ENCODE measurements at regions not wholly inside any gene's neighbourhood (a gene's known extent, or its start where the extent isn't known, plus 50 kb on each side); places are given as distances from the start of the nearest gene placed in this dataset.

- TF ChIP-seq U2AF2 (IDR thresholded peaks at IDR 0.05; ENCODE audit: low read depth, low read length) (no peak), BHLHE40 (IDR thresholded peaks at IDR 0.05; ENCODE audit: low read length) (no peak), MEIS1 (CRISPR knock-in tag; IDR thresholded peaks at IDR 0.05; ENCODE audit: borderline replicate concordance) (no peak), ZNF614 (CRISPR knock-in tag; IDR thresholded peaks at IDR 0.05; ENCODE audit: borderline replicate concordance) (no peak), ZNF766 (CRISPR knock-in tag; IDR thresholded peaks at IDR 0.05; ENCODE audit: borderline replicate concordance) (no peak)
- TF ChIP-seq, protein P1, sequence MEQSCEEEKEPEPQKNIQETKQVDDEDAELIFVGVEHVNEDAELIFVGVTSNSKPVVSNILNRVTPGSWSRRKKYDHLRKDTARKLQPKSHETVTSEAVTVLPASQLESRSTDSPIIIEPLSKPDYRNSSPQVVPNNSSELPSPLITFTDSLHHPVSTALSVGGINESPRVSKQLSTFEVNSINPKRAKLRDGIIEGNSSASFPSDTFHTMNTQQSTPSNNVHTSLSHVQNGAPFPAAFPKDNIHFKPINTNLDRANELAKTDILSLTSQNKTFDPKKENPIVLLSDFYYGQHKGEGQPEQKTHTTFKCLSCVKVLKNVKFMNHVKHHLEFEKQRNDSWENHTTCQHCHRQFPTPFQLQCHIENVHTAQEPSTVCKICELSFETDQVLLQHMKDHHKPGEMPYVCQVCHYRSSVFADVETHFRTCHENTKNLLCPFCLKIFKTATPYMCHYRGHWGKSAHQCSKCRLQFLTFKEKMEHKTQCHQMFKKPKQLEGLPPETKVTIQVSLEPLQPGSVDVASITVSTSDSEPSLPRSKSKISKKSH (CRISPR knock-in tag; IDR thresholded peaks at IDR 0.05; ENCODE audit: borderline replicate concordance): no peak
Observed at GRCh38 chrX:140912606-140913005, 89.8 kb upstream of the SPANXB1 start.

All from HepG2 (cell line).